Stimulated activated CD8-positive, alpha-beta memory T cell treated with anti-CD3 and anti-CD28 coated beads, Interleukin-7, amount 100 ng/mL, for 48 hours (primary cell): ENCODE measurements at regions not wholly inside any gene's neighbourhood (a gene's known extent, or its start where the extent isn't known, plus 50 kb on each side); places are given as distances from the start of the nearest gene placed in this dataset.

ENCODE experiments used
- DNase-seq, 2 donors: peaks; one replicate each; pipeline ENCODE4 v3.0.0-alpha.2; 2020; ENCODE audit warnings: low read depth in 1 of 2; ENCODE audit errors: extremely low read depth in 1 of 2

GRCh38 chr12:88310069-88310468 lies 168.0 kb downstream of the TMTC3 start:
- DNase-seq: no peak

DNA sequence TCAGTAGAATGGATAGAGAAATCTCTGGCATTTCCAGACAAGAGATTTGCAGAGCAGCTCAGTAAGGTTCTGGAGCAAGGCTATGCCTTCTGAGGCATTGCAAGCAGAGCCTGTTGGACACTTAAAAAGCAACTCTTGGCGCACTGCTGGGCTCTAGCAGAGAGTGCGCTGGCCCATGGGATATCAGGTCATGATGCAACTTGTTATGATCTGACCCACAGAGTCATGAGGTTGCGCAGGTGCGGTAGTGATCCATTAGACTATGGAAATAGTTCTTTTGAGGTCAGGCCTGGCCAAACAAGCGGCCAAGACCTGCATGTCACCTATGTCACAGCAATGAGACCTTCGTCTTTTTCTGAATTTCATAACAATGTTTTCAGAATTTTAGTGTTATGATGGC lies 168.6 kb downstream of the TMTC3 start:
- no peak for DNase-seq

GRCh38 chr12:88313554-88313953 lies 171.4 kb downstream of the TMTC3 start:
- no peak for DNase-seq

DNA sequence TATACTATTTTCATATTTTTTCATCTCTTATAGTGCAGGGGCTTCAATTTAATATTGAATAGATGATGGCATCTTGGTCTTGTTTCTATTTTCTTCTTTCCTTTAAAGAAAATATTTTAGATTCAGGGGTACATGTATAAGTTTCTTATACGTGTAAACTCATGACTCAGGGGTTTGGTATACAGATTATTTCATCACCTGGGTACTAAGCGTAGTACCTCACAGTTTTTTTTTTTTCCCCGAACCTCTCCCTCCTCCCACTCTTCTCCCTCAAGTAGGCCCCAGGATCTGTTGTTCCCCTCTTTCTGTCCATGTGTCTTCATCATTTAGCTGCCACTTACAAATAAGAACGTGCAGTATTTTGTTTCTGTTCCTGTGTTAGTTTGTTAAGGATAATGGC lies 172.6 kb downstream of the TMTC3 start:
- no peak for DNase-seq

- DNase-seq: no peak
Measured at GRCh38 chr12:88318726-88319125, 176.6 kb downstream of the TMTC3 start.

DNA sequence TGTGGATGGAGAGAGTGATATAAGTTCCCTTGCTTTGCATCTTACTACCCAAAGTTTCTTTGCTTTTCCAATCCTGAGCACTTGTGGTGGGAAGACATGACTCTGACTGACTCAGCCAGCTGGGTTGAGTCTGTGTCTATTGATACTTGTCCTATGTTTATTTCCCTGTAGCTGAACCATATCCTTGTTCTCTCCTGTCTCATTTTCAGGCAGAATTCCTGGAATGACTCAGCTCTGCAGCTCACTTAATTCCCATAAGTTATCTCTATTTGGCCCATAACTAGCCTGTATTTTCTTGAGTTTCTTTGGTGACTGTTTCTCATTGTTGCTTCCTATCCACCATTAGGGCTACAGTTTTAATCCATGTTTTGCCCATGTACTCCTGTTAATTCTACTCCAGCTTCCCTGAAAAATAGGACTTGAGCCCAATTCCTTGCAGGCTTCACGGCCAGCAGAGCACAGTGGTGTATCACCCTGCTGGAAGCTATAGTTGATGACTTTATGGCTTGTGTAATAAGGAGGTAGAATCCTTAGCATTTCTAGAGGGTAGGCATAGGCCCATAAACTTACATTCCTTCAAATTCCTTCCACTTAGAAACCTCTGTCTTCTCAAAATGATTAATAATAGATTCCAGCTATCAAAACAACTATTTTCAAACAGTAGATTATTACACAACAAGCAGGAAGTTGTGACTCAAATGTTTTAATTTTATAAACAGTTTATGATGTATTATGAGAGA lies 183.1 kb downstream of the TMTC3 start:
- DNase-seq: no peak

GRCh38 chr12:88325816-88326189 lies 183.7 kb downstream of the TMTC3 start:
- no peak for DNase-seq

DNA sequence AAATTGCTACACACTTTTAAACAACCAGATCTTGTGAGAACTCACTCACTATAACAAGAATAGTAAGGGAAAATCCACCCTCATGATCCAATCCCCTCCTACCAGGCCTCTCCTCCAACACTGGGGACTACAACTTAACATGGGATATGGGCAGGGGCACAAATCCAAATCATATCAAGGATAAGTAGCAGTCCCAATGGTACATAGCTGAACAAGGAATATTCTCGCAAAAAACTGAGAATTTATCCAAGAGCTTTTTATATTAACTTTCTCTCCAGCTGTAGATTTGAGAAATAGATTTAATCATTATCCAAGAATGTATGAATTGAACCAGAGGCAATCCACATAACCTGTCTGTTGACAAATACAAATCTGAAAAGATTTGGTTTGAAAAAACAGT lies 185.2 kb downstream of the TMTC3 start:
- DNase-seq: no peak

DNA sequence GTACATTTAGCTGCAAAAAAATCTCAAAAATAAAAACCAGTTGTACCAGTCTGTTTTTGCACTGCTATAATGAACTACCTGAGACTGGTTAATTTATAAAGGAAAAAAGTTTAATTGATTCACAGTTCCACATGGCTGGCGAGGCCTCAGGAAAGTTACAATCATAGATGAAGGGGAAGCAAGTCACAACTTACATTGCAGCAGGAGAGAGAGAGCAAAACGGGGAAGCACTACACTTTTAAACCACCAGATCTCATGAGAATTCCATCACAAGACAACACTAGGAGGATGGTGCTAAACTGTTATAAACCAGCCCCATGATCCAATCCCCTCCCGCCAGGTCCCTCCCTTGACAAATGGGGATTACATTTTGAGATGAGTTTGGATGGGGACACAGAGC lies 186.0 kb downstream of the TMTC3 start:
- no peak for DNase-seq

DNA sequence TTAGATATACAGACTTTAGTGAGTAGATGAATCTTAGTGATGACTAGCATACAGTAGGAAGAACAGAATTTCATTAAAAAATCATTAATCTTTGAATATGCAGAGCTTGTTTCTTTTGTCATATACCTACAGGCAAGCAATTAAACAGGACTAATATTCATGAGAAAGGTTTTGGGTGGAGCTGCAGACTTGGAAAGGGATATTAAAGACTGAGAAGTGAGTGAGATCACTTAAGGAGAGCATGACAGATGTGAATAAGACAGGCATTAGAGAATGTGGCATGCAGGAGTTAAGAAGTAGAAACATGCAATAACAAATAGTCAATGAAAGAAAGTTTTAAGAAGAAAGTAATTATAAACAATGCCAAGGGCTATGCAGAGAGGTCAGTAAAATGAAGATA lies 187.7 kb downstream of the TMTC3 start:
- DNase-seq: no peak

DNA sequence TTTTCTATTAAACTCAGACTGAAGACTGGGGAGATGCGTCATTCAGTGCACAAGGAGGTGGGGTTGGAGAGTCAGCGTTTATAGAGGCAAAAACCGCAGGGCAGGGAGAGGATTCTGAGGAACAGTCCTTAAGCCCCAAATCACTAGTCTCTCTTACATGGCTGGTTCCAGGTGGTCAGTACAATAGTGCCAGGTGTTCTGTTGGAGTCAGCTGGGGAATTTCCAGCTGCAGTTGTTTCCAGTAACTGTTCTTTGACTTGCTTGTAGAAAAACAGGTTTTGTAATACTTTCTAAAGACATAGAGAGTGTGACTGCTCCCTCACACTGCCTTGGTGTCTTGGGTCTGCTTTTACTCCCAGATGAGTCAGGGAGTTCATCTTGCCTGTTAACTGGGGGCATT lies 192.2 kb downstream of the TMTC3 start:
- no peak for DNase-seq

DNA sequence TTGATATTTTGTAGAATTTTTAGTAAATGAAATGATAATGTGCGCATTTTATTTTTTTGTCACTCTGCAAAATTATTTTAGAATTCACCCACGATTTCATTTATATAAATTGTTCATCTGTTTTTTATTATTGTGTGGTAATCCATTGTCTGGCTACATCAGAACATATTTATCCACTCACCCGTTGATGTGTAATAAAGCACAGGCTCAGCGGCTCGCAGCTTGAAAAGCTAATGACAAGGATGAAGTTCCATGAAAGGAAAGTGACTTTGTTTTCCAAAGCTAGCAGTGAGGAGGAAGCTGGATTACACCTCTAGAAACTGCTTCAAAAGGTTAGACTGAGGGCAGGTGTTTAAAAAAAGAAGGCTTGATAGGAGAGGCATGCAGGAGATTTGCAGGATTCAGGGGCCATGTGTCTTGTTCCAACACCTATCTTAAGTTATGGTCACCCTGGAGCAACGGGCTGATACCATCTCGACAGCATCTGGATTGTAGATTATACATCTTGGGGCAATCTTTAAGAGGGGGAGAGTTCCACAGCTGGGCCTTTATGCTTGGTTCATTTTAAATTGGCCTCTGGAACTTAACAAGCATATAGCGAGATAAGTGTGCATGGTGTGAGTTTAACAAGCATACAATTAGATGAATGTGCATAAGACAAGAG lies 194.1 kb downstream of the TMTC3 start:
- DNase-seq: no peak

GRCh38 chr12:88338486-88338885 lies 196.4 kb downstream of the TMTC3 start:
- DNase-seq: no peak

- no peak for DNase-seq
Measured at GRCh38 chr12:88339254-88339949, 197.3 kb downstream of the TMTC3 start.

- no peak for DNase-seq
Measured at GRCh38 chr12:88339966-88340365, 197.9 kb downstream of the TMTC3 start.

DNA sequence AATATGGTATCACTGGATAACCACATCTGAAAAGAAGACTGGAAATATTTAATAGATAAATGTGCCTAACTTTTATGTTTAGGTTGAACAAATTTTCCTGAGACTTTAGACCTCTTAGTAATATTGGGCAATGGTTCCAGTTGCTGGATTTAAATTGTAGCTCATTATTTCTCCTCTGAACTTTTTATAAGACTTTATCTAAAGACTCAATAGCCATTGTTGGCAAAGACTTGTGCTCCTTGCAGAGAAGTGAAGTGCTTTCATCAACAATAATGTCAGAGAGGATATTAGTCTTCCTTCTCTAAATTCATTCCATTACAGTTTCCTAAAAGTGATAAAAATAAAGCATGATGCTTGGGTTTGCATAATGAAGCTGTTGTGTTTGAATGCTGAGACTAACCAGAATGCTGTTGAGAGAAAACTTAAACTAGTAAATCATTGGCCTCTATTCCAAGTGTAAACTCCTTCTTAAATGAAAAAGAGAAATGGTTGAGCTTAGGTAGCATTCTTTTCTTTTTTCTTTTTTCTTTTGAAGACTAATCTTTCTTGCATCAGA lies 200.2 kb downstream of the TMTC3 start:
- no peak for DNase-seq

DNA sequence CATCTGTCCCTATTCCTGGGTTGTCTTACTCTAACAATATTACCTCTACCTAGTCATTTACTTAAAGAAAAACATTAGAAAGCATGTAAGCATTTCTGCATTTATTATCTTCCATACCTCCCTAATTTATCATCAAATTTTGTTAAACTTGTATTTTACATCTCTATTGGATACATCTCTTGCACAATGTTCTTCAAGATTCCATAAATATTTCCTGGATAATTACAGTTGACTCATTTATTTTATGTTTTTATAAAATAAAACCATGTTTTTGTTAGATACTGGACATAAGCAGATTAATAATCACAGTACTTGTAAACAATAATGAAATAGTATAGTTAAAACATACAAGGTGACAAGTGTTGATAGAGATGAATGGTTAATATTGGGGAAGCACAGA lies 209.0 kb downstream of the TMTC3 start:
- no peak for DNase-seq

GRCh38 chr12:88354691-88355090 lies 212.6 kb downstream of the TMTC3 start:
- no peak for DNase-seq

DNA sequence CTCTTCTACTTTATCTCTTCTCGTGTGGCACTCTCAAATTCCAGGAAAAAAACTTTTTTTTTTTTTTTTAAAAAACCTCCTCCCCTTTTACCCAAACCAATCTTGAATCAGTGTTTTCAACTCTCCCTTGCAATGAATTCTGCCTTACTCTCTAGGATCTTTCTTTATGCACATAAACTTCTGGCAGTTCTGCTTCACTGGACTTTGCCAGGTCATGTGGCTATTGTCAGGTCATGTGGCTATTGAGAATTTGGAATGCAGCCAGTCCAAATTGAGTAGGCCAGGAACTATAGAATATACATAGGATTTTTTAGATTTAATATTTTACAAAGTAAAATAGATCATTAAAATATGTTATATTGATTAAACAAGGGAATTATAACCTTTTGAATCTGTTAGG lies 218.2 kb downstream of the TMTC3 start:
- DNase-seq: no peak

GRCh38 chr12:88361493-88361892 lies 218.8 kb downstream of the KITLG start:
- DNase-seq: no peak

DNA sequence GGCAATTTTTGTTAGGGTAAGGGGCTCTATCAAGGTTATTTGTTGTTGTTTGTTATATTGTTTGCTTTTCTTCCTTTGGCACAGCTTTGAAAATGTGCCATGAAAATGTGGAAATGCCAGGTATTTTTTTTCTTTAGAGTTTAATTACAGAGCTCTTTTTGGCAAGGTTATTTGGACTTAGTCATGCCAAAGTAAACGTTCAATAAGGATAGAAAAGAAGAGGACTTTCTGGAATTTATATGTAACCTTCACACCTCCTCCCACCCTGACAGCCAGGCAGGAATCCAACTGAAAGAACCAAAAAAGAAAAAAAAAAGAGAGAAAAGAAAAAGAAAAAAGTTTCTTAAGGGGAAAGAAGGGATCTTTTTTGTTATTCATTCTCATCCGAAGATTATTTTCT lies 217.8 kb downstream of the KITLG start:
- DNase-seq: no peak

GRCh38 chr12:88365403-88365802 lies 214.9 kb downstream of the KITLG start:
- DNase-seq: no peak
